ENCODE measurements at regions not wholly inside any gene's neighbourhood (a gene's known extent, or its start where the extent isn't known, plus 50 kb on each side); places are given as distances from the start of the nearest gene placed in this dataset.
"Not testable (repeated sequence)": the region's sequence is repeated elsewhere in the genome, so short reads cannot be mapped to it uniquely, and the experiment has no call there.

DNA sequence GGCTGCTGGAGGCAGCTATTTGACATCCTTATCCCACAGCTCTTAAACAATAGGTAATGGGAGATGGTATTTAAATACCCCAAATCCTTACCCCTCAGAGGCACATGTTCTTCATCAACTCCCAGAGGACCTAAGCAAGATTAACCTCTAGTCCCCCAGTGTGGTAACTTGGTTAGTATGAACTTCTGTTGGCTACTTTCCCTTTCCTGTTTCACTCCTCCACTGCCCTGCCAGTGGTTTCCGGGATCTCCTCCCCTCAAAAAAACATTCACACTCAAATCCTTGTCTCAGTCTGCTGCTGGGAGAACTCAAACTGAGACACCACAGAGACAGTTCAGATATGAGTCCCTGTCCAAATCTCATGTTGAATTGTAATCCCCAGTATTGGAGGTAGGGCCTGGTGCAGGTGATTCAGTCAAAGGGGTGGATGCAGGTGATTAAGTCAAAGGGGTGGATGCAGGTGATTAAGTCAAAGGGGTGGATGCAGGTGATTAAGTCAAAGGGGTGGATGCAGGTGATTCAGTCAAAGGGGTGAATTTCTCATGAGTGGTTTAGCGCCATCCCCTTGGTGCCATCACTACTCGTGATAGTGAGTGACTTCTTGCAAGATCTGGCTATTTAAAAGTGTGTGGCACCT lies 335.0 kb upstream of the CTNNB1 start:
- no peak for DNase-seq

DNA sequence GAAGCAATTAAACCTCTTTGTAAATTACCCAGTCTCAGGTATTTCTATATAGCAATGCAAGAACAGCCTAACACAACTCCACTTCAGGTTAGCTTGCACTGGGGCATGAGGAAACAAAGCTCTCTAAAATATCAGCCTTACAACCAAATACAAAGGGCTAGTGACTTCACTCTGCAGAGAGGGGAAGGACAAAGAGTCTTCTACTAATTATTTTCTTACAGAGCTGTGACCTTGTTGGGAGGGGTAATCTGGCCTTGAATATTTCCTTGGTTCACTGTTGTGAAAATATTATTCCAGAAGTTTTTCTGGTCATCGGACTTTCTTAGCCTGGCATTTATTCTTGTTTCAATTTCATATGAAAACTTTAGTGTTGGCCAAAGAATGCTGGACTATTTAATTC lies 334.4 kb upstream of the CTNNB1 start:
- DNase-seq: no peak

DNA sequence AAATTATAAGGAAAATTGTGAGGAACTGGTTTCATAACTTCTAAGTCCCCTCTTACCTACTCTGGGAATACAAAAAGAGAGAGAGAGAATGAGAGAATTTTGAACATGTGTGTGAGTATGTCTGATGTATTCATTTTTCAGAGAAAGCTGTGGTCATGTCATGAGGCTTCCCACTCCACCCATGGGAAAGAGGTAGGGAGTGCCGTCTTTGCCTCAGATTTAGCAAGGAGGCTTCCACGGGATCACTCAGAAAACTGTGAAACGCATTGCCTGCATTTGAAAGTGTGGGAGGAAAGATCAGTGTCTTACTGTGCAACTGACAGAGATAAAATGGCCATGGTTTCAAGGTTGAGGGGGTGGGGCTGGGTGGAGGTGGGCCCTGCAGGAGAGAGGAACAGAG lies 331.5 kb upstream of the CTNNB1 start:
- no peak for DNase-seq

DNA sequence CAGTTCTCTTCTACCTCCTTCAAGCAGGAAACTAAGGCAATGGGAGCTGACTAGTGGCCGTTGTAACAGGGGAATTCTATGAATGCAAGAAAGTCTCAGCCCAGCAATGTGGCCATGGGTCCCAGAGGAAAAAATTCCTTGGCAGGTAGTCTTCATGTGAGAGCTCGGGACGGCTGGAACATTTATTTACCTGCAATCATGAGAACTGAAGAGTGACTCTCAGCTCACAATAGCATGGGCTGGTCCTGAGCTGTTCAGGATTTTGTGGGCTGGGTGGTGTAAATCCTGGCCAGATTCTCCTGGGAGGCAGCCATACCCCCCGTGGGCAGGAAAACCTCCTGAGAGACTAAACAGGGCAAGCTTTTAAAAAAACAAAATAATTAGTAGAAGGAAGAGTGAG lies 330.3 kb upstream of the CTNNB1 start:
- DNase-seq: no peak

DNA sequence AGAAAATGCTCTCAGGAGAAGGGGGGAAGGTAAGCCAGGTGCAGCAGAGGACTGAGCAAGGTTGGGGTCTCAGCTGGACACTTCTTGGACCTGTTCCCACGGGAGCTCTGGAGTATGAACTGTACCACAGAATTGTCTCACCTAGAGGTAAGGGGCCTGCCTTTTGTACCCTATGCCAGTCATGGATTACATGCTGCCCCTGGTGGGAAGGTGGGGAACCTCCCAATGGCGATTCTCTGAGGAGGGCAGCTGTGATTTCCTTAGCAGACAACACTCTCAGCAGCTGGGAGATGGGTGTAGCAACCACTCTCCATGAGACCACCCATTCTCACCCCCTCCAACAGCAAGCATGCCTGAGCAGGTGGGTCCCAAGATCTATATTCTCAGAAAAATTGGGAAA lies 329.4 kb upstream of the CTNNB1 start:
- no peak for DNase-seq

DNA sequence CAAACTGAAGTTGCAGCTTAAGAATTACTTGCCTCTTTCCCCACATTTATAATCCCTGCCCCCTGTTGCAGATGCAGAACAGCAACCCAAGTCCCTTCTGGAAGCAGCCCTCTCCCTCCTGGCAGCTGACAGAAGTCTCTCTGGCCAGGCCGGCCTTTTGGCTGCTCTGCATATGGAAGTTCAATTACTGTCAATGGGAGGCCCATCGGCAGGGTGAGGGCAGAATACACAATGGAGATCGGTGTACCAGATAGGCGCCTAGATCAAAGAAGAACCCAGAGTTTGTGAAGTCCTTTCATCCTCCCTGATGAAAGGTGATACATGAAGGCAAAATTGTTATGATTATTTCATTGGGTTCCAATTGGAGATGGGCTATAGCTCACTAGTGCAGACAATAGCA lies 327.9 kb upstream of the CTNNB1 start:
- DNase-seq: no peak

DNA sequence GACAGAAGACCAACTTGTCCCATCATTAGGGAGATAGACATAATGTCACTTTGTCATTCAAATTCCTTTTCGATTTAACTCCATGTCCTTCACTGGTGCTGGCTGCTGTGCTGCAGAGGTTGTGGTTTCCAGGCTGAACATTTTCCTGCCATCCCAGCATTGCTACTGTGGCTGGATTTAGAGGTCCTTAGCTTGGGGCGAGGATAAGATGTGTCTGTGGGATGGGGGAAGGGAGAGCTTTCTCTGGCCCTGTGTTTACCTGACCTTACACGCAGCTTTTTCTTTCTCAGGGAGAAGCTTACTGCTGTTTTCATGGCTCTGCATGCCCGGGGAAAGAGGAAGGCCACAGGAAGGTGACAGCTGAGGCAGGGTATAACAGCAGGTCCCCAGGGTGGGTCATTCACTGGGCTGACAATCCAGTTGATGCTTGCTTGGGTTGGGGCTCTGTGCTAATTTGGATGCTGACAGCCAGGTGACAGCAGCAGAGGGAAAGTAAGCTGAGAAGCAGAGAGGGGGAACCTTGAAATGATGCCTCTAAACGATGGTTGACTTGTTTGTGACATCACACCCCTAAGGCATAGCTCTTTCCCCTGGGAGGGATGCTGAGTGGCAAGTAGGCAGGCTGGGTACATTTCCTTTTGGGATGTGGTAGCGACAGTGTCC lies 326.9 kb upstream of the CTNNB1 start:
- DNase-seq: no peak

DNA sequence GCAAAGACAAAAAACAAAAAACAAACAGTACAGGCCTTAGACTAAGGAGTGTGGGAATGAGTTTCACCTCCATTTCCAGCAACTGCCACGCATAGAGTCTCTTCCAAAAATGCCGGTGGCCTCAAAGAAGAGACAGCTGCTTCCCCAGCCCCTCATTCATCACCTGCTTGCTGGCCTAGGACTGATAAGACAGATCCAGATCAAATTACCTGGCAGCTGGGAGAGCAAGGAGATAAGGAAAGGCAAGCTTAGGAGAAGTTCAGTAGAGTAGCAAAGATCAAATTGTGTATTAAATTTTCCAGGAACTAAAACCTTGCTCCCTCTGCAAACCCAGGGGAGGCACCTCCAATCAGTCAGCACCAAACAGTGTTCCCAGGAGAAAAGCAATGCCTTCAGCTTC lies 325.8 kb upstream of the CTNNB1 start:
- no peak for DNase-seq

DNA sequence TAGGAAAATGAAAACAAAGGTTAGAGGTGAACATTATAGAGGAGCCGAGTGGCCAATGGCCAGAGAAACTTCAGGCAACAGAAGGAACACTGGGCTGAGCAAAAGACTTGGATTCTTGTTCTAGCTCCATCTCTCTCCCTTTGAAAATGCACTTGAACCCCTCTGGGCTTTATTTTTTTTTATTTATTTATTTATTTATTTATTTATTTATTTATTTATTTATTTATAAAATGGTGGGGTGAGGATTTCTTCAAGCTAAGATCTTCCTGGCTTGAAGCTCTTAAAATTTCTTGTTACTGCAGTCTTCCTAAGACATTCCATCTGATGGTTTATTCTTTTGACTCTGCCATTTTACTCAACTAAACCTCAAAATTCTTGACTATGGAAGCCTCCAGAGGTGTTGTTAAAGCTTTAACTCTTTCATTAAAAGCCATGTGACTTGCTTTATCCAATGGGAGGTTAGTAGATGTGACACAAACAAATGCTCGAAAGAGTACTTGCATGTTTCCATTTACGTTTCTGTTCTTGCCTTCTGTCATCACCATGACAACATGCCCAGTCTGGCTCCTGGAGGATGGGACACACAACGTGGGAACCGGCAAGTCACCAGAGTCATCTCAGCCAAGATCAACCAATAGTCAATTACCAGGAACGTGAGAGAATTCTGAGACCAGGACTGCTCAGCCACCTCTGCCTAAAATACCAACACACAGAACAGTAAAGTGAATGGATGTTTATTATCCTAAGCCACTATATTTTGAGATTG lies 325.2 kb upstream of the CTNNB1 start:
- DNase-seq: no peak

DNA sequence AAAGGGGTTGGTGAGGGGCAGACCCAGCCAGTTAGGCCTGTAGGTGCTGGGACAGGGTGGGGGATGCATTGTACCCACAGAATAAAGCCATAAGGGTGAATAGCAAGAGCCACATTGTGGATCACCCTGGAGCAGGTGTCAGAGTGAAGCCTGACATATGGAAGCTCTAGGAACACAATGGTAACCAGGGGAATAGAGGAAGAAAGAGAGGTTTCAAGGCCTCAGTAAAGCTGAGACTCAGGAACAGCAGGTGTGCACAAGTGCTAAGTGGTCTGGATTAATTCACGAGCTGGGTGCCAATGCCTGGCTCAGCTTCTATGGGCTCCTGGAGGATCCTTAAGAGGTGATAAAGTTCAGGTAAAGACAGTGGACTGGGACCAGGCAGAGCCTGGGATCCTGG lies 323.7 kb upstream of the CTNNB1 start:
- no peak for DNase-seq

DNA sequence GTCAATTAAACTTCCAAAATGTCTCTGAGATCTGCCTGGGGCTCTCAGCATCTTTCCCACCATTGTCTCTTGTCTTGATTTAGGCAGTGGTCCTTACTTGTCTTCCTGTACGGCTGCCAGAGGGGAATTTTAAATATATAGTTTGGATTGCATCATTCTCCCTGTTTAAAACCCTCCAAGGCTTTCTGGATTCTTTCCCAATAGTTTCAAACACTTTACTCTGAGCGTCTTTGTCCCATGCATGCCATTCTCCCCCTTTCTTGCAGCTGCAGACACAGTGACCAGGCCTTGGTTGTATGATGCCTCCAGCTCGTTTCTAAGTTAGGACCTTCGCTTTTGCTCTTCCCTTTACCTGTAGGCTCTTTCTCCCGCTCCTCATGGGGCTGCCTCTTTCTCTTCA lies 323.3 kb upstream of the CTNNB1 start:
- no peak for DNase-seq

DNA sequence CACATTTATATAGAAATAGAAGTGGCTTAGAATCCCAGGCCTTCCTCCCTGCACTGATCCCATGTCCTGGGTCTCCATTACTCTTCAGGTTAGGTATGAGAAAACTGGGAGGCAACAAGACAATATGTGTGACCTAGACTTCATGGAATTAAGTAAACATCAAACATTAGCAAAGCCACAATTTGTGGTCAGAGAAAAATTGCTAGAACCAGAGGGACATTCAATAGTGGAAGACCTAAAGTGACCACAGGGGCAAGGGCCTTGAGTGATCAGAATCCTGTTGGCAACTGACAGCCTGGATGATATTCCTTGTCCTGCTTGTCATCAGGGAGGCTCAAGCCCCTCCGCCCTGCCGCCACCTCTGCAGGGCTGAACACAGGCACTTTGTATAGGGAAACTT lies 322.8 kb upstream of the CTNNB1 start:
- no peak for DNase-seq

DNA sequence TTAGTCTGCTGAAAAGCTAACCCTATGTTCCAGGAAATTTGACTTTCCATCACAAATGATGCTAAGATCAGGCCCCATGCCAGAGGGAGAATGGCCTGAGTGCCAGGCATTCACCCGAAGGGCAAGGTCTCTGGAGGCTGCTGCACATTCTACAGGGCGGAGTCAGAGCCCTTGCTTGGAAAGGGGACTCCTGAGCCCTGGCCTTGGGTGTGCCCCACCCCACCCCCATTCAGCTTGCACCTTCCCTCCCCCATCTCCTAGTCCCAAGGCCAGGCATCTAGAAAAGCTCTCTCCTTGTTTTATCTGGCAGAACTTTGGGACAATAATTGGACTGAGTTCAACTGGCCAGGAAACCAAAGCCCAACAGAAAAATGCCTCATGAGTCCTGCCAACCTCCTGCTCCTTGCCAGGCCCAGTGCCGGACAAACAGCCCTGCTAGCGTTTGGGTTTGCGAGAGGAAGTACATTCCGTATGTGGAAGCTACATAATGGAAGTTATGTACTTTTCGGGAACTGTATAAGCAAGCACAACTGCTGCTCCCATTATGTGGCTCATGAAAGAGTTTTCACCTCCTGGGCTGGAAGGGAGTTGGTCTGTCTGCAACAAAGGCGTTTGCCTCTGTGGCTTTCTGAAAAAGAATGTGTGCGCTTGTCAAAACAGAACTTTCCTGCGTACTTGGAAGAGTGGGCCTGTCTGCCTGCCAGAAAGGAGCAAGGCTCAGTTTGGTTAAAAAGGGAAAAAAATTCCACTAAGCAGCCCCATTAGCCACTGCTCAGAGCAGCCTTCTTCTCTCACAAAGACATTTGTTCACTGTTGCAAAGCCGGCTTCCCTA lies 321.5 kb upstream of the CTNNB1 start:
- DNase-seq: no peak

DNA sequence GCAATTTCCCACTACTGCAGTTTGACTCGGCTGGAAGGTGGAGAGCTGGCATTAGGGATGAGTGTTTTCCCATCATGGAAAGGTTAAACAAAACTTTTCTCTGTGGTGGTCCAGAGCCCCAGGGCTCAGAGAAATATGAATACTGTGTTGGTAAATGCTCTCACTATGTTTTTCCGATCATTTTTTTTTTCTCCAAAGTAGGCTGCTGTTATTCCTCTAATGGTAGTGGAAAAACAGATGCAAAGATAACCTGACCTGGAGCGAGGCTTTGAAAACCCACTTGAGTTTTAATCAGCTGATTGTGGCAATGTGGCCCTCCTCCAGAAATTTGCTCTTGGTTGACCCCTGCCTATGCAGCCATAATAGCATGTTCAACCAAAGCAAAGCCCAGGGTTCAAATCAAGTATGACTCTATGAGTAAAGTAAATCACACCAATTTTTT lies 320.8 kb upstream of the CTNNB1 start:
- no peak for DNase-seq

DNA sequence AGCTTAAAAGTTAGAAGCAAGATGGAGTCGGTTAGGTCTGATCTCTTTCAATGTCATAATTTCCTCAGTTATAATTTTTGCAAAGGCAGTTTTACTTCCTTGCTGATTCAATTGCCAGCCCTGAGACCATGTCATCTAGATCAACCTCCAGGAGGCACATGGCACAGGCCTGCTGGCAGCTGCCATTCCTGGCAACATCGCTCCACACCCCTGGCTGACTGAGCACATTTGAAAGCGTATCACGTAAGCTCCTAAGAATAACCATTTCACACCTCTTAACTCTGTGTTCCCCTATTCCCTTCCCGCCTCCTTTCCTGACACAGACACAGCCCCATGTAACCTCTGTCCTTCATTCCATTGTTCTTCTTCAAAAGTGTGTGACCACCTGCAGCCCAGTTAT lies 313.9 kb upstream of the CTNNB1 start:
- DNase-seq: no peak

DNA sequence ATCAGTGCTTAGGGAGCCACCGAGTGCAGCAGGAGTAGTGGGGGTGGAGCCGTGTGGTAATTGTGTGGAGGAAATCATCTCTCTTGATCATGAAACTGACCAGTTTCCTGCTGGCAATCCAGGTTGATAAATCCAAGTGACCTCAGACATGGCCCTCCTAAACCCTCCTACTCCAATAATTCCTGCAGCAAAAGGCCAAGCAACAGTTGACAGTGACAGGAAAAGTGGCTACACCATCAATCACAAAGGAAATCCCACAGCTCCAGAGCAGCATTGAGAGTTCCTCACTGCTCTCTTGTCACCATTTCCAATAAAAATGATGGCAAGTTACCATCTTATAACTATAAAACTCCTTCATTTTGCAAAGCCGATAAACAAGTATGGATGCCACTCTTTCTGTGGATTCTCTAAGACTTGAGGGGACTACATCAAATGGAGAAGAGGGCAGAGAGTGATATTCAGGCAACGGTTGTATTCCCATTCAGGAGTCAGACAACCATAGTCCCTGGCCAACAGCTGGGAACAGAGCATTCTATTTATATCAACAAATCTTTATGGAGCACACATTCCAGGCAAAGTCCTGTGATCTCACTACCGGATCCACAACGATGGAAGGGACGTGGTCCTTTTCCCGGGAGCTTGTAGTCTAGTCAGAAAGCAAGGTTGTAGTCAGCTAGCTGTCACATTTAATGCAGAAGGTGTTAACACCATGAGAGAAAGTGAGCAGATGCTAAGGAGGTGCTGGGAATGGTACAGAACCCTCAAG lies 312.5 kb upstream of the CTNNB1 start:
- no peak for DNase-seq

DNA sequence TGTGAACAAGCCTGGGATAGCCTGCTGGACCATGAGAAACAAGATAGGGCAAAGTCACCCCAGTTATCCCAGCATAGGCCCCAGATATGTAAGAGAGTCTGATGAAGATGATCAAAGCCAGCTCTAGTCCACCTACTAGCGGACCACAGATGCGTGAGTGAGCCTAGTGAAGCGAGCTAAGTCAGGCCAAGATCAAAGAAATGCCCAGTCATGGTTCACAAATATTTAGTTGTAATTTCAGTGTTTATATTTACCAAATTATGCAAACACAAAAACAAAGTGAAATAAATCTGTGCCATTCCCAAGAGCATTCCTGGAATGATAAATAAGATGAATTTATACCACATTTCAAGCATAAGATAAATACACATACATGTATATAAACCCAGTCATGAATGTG lies 308.1 kb upstream of the CTNNB1 start:
- DNase-seq: no peak

DNA sequence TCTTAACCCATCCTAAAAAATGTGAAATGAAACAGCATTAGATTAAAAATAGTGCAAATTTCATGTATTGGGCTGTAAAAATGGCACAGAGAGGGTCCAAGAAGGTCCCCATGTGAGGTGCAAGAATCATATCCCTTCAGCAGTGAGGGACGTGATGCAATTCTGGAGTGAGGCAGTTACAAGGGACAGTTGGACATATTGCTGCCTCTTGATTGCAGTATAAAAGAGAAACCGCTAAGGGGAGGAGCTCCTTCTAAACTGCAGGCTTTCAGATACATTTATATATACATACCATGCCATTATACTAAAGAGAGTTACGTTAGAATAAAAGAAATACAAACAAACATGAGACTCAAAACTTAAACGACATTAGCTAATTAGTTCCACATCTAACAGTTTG lies 304.2 kb upstream of the CTNNB1 start:
- DNase-seq: no peak

DNA sequence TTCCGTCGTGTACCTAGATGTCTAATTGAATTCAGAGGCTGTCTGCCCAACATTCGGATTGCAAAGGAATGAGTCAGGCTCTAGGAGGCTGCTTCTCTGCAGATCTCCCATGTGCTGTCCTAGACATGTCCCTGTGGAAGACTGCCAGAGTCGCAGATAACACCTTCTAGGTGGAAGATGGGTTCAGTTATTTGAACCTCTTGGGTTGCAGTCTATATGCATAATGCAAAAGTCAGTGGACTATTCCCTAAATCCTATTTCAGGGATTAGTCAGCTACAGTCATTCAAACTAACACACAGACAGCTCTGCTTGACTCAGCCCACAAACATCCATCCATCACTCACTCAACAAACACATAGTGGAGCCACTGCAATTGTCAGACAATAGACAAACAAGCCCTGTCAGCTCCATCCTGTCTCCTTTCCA lies 300.0 kb upstream of the CTNNB1 start:
- no peak for DNase-seq

DNA sequence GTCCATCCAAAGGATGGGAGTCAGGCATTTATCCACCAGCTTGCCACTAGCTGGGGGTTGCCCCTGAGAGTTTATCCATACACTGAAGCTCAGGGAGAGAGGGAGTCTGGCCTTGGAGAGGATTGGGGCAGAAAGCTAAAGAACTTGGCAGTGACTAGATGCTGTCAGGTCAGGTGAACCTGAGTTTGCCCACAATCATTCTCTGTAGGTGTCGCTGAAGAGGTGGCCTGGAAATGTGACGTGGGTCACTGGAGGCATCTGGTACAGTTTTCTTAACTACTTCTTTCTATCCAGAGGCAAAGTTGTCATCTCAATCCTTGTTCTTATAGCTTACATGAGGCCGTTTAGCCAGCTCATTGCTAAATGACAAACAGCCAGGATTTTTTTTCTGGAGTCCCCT lies 298.0 kb upstream of the CTNNB1 start:
- no peak for DNase-seq

DNA sequence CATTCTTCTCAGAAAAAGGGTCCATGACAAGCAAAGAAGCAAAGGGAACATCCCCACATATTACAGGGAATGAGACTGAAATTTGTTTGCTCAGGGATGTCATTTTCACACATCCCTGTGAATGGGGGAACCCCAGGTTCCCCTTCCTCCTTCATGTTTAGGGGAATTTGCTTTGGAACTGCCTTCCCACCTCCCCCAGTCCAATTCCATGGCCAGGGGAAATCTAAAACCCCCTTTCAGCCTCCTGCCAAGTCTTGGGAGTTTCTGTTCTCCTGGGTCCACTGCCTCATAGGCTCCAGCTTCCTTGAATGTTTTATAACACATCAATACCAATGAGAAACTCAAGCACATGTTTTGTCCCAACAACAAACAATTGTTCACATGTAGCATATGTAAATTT lies 297.5 kb upstream of the CTNNB1 start:
- no peak for DNase-seq

DNA sequence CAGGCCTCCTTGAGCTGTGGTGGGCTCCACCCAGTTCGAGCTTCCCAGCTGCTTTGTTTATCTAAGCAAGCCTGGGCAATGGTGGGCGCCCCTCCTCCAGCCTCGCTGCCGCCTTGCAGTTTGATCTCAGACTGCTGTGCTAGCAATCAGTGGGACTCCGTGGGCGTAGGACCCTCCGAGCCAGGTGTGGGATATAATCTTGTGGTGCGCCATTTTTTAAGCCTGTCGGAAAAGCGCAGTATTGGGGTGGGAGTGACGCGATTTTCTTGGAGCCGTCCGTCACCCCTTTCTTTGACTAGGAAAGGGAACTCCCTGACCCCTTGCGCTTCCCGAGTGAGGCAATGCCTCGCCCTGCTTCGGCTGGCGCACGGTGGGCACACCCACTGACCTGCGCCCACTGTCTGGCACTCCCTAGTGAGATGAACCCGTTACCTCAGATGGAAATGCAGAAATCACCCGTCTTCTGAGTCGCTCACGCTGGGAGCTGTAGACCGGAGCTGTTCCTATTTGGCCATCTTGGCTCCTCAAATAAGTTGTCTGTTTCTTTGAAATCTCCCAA lies 291.3 kb upstream of the CTNNB1 start:
- not testable (repeated sequence) for DNase-seq

Data from GOT3 (cell line).